HG03135 (cell line): ENCODE measurements at regions not wholly inside any gene's neighbourhood (a gene's known extent, or its start where the extent isn't known, plus 50 kb on each side); places are given as distances from the start of the nearest gene placed in this dataset.

Experiments used
- ATAC-seq: cut with Tn5 transposase; IDR thresholded peaks from one replicate; pipeline ENCODE4 v1.9.1; 2021; ENCODE audit warnings: mild to moderate bottlenecking, moderate library complexity; ENCODE audit not compliant: unreplicated experiment

DNA sequence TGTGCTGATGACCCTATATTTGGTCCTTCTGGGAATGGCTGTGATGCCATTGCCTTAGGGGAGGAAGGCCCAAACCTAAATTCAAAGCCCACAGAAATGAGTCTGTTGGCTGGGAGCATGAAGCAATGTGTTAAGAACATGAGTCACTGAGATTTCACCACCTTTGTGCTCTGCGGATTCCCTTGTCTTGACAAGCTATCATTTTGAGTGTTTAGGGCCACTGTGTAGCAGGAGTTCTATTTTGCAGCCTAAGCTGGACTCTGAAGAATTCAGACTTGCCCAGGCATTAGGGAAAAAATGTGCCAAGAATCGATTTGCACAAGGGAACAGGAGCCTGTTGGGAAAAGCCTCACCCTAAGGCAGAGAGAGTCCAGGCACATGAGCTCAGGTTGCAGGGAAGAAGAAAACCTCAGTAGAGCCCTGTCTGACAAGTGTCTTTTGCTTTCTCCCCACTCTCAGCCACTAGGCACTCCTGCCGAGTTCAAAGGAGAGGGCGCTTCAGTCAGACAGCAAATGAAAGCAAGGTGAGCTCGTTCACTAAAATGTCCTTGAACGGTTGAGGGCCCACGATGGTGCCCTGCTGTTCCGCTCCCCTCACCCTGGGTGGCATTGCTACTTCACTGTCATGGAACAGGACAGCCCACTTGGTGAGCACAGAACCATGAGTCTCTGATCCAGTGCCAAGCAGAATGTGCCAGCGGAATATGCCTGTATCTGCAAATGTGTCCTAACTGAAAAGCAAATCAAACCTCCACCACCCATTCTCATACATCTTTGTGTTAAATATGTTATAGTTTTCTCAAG lies 93.6 kb downstream of the PRLHR start:
- ATAC-seq = no peak

DNA sequence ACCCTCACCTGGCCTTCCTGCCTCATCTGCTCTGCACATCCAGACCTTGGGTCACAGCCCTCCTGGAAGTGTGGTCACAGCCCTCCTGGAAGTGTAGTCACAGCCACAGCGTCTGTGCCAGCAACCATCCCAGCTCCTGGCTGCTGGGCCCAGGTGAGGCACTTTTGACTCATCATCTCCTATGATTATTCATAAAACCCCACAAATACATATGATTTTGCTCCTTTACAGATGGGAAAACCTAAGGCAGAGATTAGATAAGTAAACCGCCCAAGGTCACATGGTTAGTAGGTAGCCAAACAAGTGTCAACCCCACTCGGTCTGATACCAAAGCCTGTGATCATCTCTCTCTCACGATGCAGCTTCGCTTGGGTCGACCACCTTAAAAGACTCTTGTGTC lies 94.3 kb downstream of the PRLHR start:
- no peak for ATAC-seq

- no peak for ATAC-seq
Observed at GRCh38 chr10:118500477-118501104, 94.9 kb downstream of the PRLHR start.

DNA sequence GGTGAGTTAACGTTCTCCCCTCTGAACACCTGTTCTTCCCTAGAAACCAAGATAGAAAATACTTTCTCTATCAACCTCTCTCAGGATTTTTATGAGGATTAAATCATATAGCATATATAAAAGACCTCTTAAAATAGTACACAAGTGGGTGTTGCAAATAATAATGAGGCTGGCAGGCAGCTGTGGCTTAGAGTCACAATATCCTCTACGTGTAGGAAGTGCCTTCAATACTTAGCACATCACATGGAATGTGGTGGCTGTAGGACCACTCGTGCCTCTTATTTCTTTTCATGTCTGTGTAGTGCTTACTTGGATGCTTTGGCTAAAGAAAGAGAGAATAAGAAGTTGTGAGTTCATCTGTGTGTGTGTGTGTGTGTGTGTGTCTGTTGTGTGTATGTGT lies 96.3 kb downstream of the PRLHR start:
- no peak for ATAC-seq

DNA sequence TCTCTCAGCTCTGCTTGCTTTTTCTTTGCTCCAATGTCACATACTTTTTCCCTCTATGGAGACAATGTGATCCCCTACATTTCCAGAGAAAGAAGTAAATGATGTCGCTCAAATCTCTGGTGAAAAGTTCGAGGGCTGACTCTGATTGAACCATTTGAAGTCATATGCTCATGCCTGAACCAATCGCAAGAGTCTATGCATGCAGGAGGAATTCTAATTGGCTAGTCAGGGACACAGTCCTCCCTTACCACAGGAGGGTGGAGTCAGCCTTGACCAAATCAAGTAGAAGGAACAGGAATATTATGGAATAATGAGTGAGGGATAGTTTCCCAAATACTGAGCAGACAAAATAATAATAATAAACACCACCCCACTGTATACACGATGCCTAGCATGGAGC lies 96.8 kb downstream of the PRLHR start:
- no peak for ATAC-seq

DNA sequence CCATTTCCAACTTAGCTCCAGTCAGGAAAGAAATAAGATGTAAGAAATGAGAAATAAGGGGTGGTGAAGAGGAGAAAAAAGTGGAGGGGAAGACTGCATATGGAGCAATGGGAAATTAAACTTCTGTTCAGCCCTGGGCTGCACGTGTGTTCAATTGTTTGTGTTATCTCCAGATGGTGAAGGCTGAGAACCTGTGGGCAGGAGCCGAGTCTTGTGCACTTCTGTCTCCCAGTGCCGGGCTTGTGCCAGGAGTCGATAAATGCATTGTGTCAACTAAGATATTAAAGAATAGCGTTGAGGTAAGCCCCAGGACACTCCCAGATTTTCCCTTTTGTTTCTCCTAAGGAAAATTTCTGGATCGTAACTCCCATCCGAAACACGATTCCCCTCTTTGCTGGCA lies 98.2 kb downstream of the PRLHR start:
- ATAC-seq = no peak

DNA sequence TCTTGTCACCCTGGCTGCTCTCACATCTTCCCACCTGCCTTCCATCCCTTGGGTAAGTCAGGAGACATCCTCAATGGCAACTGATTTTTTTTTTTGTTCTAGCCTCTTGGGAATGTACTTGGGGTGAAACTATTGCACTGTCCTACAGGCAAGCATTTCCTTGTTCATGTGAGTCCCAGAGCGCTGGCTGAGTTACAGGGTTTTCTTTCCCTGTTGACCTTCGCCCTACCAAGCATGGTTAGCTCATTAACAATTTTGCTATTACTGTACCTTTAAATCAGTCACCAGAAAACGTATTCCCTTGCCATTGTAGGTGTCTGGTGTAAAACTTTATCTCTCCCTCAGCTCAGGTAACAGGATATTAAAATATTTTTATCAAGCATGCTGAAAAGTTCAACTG lies 98.9 kb downstream of the PRLHR start:
- ATAC-seq = no peak

GRCh38 chr10:118495499-118495898 lies 99.9 kb downstream of the PRLHR start:
- no peak for ATAC-seq

GRCh38 chr10:118491055-118491454 lies 104.4 kb downstream of the PRLHR start:
- no peak for ATAC-seq

GRCh38 chr10:118488710-118489497 lies 106.5 kb downstream of the PRLHR start:
- no peak for ATAC-seq

GRCh38 chr10:118485641-118486040 lies 109.8 kb downstream of the PRLHR start:
- ATAC-seq = no peak

DNA sequence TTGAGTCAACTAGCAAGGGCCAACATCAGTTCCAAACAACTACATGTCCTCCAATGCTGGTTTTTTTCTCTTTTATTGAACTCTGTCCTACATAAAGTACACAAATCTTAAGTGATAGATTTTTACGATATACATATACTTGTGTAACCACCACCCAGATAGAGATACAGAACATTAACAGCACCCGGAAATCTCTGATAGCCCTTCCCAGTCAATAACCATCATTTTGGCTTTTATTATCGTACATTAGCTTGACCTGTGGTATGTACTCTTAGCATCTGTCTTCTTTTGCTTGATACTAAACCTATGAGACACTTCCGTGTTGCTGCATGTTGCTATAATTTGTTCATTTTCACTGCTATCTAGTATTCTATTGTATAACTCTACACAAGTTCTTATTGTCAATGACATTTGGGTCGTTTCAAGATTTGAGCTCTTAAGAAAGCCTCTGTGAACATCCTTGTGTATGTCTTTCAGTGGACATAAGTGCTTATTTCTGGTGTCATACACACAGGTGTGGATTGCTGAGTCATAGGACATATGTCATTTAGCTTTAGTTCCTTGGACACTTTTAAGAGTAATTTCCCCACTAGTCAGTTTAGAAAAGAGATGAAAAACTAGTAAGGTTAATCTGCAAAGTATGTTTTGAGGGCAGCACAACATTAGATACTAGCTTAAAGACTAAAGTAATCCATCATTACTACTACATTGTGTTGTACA lies 111.1 kb downstream of the PRLHR start:
- no peak for ATAC-seq

DNA sequence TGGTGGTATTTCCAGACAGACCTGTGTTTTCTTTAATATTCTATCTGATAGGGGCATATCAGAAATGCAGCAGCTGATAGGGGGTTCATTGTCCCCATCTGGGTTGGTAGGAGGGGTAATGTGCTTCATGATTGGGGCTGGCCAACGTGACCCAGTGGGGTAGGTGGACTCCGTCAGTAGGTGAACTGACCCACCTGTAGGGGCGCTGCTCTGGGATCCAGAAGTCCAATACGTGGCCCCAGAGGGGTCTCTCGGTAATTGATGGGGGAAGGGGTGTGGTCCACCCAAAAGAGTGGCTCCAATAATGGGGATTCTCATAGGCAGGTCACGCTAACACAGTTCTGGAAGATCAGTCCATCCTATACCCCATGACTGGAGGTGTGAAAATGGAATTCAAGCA lies 112.0 kb downstream of the PRLHR start:
- no peak for ATAC-seq

- no peak for ATAC-seq
Observed at GRCh38 chr10:118482393-118483331, 112.8 kb downstream of the PRLHR start.

- ATAC-seq = no peak
Observed at GRCh38 chr10:118481871-118482270, 113.6 kb downstream of the PRLHR start.

DNA sequence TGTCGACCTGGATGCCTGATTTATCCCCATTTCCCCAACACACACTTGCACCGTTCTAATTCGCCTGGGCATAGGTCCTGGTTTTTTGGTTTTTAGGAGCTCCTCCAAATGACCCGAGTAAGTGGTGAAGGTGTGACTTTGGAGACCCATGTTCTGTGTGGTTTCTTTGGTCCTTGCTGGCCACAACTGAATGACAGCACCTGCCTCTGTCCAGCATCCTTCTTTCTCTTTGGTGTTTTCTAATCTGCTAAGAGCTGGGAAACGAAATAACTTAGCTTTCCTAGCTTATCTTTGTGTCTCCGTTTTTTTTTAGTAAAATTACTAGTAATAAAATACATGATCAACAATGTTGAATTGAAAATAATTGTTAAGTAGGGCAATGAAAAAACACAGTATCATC lies 120.2 kb downstream of the PRLHR start:
- no peak for ATAC-seq

GRCh38 chr10:118474111-118474510 lies 121.3 kb downstream of the PRLHR start:
- no peak for ATAC-seq

DNA sequence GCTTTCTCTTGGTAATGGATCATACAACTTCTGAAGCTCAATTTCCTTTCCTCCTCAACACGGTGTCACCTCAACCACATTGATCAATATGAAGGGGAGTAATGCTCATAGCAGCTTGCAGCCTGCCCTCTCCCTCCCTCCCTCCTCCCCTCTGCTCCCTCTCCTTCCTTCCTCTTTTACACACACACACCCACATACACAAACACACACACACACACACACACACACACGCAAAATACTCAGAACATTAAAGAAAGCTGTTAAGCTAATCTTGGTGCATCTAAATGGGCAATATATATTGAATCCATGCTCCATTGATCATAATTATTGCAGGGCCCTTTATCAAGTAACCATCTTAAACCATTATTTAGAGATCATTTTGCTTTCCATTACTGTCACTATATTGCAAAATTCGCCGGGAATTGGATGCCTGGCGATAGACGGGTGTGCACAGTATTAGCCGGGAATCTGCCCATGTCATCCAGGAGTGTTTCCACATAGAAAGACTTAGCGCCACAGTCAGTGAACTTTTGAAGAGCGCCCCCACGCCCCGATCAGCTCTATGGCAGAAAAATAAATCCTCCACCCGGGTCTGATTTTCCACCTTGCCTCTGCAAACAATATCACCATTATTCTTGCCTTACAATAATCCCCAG lies 122.0 kb downstream of the PRLHR start:
- no peak for ATAC-seq

- ATAC-seq = no peak
Observed at GRCh38 chr10:118472415-118473304, 122.8 kb downstream of the PRLHR start.
